GM23248 (cell line): ENCODE measurements at regions not wholly inside any gene's neighbourhood (a gene's known extent, or its start where the extent isn't known, plus 50 kb on each side); places are given as distances from the start of the nearest gene placed in this dataset.

Experiments
- DNase-seq: peaks from one replicate; pipeline ENCODE4 v3.0.0-alpha.2; 2015
- H2AFZ ChIP-seq: fragments of 200-600 bp; sonication (generic); 2 replicates; pipeline ENCODE4 v1.6.1; 2016; ENCODE audit warnings: antibody characterized with exemption
- H3F3A ChIP-seq: fragments of 200-600 bp; sonication (generic); 2 replicates; pipeline ENCODE4 v1.6.1; 2016; ENCODE audit warnings: mild to moderate bottlenecking, antibody characterized with exemption, mixed run types; ENCODE audit not compliant: insufficient read depth
- H3K27ac ChIP-seq: fragments of 200-600 bp; sonication (generic); 2 replicates; pipeline ENCODE4 v1.5.1; 2016; ENCODE audit warnings: mild to moderate bottlenecking
- H3K27me3 ChIP-seq: fragments of 200-600 bp; sonication (generic); replicated peaks from 2 replicates; pipeline ENCODE4 v1.6.1; 2016; ENCODE audit warnings: mild to moderate bottlenecking; ENCODE audit not compliant: insufficient read depth
- H3K36me3 ChIP-seq: fragments of 200-600 bp; sonication (generic); 2 replicates; pipeline ENCODE4 v1.6.1; 2016; ENCODE audit warnings: low read depth, mild to moderate bottlenecking
- H3K4me1 ChIP-seq: fragments of 200-600 bp; sonication (generic); 2 replicates; pipeline ENCODE4 v1.6.1; 2016; ENCODE audit warnings: mild to moderate bottlenecking; ENCODE audit not compliant: insufficient read depth
- H3K4me2 ChIP-seq: fragments of 200-600 bp; sonication (generic); one replicate; pipeline ENCODE4 v1.6.1; 2016; ENCODE audit warnings: mild to moderate bottlenecking; ENCODE audit not compliant: unreplicated experiment
- H3K4me3 ChIP-seq: fragments of 200-600 bp; sonication (generic); 2 replicates; pipeline ENCODE4 v1.5.1; 2016; ENCODE audit warnings: mild to moderate bottlenecking
- H3K79me2 ChIP-seq: fragments of 200-600 bp; sonication (generic); 2 replicates; pipeline ENCODE4 v1.6.1; 2016; ENCODE audit warnings: mild to moderate bottlenecking; ENCODE audit not compliant: insufficient read depth
- H3K9ac ChIP-seq: fragments of 200-600 bp; sonication (generic); 2 replicates; pipeline ENCODE4 v1.6.1; 2016; ENCODE audit warnings: mild to moderate bottlenecking
- H3K9me2 ChIP-seq: fragments of 200-600 bp; sonication (generic); 2 replicates; pipeline ENCODE4 v1.6.1; 2016; ENCODE audit warnings: mixed run types, mild to moderate bottlenecking, moderate library complexity; ENCODE audit not compliant: insufficient read depth
- H3K9me3 ChIP-seq: fragments of 200-600 bp; sonication (generic); one replicate; pipeline ENCODE4 v1.6.1; 2017; ENCODE audit warnings: low read depth
- H4K20me1 ChIP-seq: fragments of 200-600 bp; sonication (generic); 2 replicates; pipeline ENCODE4 v1.6.0; 2016; ENCODE audit not compliant: insufficient read depth
- EZH2 ChIP-seq: fragments of 200-600 bp; sonication (generic); IDR thresholded peaks from 2 replicates; pipeline ENCODE4 v1.6.1; 2018; ENCODE audit warnings: antibody characterized with exemption, mild to moderate bottlenecking; ENCODE audit not compliant: insufficient read depth, poor library complexity, severe bottlenecking
- EZH2phosphoT487 ChIP-seq: fragments of 200-600 bp; sonication (generic); IDR thresholded peaks from 2 replicates; pipeline ENCODE4 v1.6.1; 2018; ENCODE audit warnings: antibody characterized with exemption, moderate library complexity, mild to moderate bottlenecking, low read depth; ENCODE audit not compliant: insufficient read depth
- WGBS, 2 experiments: methylation state at CpG; one replicate each; pipeline ENCODE4 v1.1.6; 2015 to 2017; ENCODE audit warnings: low lambda C conversion rate in 2 of 2, low coverage in 1 of 2; ENCODE audit errors: missing lambda C conversion rate in 2 of 2; 5-methylcytosine and 5-hydroxymethylcytosine counted together
- in situ Hi-C: fragments of 300-500 bp; cut with MboI; formaldehyde crosslinking; loops from 2 replicates; pipeline ENCODE4 v1.15.0; 2020

DNA sequence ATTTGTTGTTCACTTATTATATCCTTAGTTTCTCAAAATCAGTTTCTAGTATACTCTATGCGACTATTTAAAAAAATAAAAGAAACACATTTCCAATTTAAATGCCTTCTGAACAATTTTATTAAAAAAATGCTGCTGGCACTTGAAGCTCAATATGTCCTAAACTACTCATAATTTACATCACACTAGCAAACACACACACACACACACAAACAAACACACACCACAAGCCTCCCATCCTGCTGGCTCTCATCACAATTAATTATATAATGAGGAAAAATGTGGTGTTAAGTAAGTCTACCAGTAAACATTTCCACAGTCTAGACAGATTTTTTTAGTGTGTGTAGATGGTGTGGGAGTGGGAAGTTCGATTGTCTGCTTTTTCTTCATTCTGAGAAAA is 350.3 kb downstream of the AASDHPPT start:
- no peak for DNase-seq
- Histone ChIP-seq H3K27me3 (no peaks in the 10 kb centered on the region), H3K79me2 (no peaks in the 10 kb centered on the region), H3K9me2 (no peaks in the 10 kb centered on the region), H3K4me3 (no peak overlapping the region), H3K9me3 (no peaks in the 10 kb centered on the region), H3F3A (peaks cover 4% of the 10 kb centered on the region; the same call in 1 of the 2 replicates), H2AFZ (no peak overlapping the region), H3K4me1 (peaks cover 15% of the 10 kb centered on the region), H3K36me3 (no peaks in the 10 kb centered on the region), H3K27ac (no peak overlapping the region), H3K4me2 (no peak overlapping the region), H3K9ac (no peak overlapping the region), H4K20me1 (no peaks in the 10 kb centered on the region)
- WGBS, 2 experiments = 49 to 72% methylated on average over 2 of the region's 2 CpGs
- TF ChIP-seq EZH2phosphoT487 = no peak
- no peak for TF ChIP-seq EZH2
- in situ Hi-C loops = no loop called here

DNA sequence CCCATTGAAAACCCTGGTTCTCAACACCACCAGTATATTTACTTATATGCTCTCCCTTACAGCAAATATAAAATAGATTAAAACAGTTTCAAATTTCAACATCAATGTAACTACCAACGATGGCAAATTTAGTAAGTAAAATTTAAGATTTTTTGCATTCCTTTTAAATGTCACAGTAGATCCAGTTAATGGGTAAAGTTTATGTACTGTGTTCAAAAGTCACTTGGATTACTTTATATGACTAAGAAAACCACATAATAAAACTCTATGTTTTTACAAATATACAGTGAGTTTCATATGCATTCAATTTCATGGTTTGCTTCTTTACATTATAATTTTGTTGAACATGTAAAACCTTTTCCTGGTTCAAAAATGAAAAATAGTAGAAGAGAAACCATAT is 364.6 kb downstream of the AASDHPPT start:
- no peaks in the 10 kb centered on the region for H3K27me3 ChIP-seq
- no peak overlapping the region for H2AFZ ChIP-seq
- H4K20me1 ChIP-seq = no peaks in the 10 kb centered on the region
- no peak for TF ChIP-seq EZH2
- TF ChIP-seq EZH2phosphoT487 = no peak
- no peaks in the 10 kb centered on the region for H3F3A ChIP-seq
- no peaks in the 10 kb centered on the region for H3K9me3 ChIP-seq
- in situ Hi-C loops = no loop called here
- no peaks in the 10 kb centered on the region for H3K79me2 ChIP-seq
- H3K4me3 ChIP-seq = no peak overlapping the region
- H3K4me1 ChIP-seq = no peaks in the 10 kb centered on the region; the same call in 1 of the 2 replicates
- H3K9me2 ChIP-seq = no peaks in the 10 kb centered on the region
- WGBS, 2 experiments = 40% methylated on average over 1 of the region's 1 CpG
- H3K36me3 ChIP-seq = no peaks in the 10 kb centered on the region
- no peak for DNase-seq
- H3K9ac ChIP-seq = no peak overlapping the region
- no peak overlapping the region for H3K4me2 ChIP-seq
- no peak overlapping the region for H3K27ac ChIP-seq

DNA sequence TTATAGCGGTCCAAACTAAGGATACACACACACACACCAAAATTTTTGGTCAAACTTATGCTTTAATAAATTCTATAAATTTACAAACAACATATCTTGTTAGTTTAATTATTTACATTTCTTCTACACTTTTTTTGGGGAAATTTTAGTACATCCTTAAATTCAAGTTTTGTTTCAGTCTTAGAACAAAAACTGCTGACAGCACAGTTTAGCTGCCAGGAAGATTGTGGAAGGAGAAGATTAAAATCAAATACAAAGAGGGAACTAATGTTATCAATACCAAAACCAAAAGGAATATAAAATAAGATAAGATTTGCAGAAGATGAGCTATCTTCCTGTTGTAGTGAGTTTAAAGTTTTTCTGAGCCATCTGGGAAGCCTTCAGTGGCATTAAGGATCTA is 368.8 kb downstream of the AASDHPPT start:
- no peaks in the 10 kb centered on the region; the same call in 1 of the 2 replicates for H3K4me1 ChIP-seq
- no peaks in the 10 kb centered on the region for H3K79me2 ChIP-seq
- no peak for TF ChIP-seq EZH2
- no peak for TF ChIP-seq EZH2phosphoT487
- H4K20me1 ChIP-seq = no peaks in the 10 kb centered on the region
- H3K9me3 ChIP-seq = no peaks in the 10 kb centered on the region
- H2AFZ ChIP-seq = peak overlapping the region; percentile 16; the same call in 1 of the 2 replicates
- DNase-seq = no peak
- H3K9ac ChIP-seq = no peak overlapping the region
- WGBS, 2 experiments = 93 to 100% methylated on average over 1 of the region's 1 CpG
- H3F3A ChIP-seq = no peaks in the 10 kb centered on the region
- no peak overlapping the region for H3K4me3 ChIP-seq
- H3K36me3 ChIP-seq = no peaks in the 10 kb centered on the region
- no peak overlapping the region for H3K27ac ChIP-seq
- in situ Hi-C loops = no loop called here
- no peak overlapping the region for H3K4me2 ChIP-seq
- H3K9me2 ChIP-seq = no peaks in the 10 kb centered on the region
- no peaks in the 10 kb centered on the region for H3K27me3 ChIP-seq

GRCh38 chr11:106446955-106447354 is 369.5 kb downstream of the AASDHPPT start:
- Histone ChIP-seq H3K27me3 (no peaks in the 10 kb centered on the region), H3K9me3 (no peaks in the 10 kb centered on the region), H4K20me1 (no peaks in the 10 kb centered on the region), H2AFZ (peak overlapping the region; percentile 16; the same call in 1 of the 2 replicates), H3K36me3 (no peaks in the 10 kb centered on the region), H3F3A (no peaks in the 10 kb centered on the region), H3K4me2 (no peak overlapping the region), H3K27ac (no peak overlapping the region), H3K9ac (no peak overlapping the region), H3K4me1 (no peaks in the 10 kb centered on the region; the same call in 1 of the 2 replicates), H3K4me3 (no peak overlapping the region), H3K9me2 (no peaks in the 10 kb centered on the region), H3K79me2 (no peaks in the 10 kb centered on the region)
- in situ Hi-C loops = no loop called here
- WGBS, 2 experiments = 61 to 68% methylated on average over 4 of the region's 4 CpGs
- no peak for DNase-seq
- TF ChIP-seq EZH2 (no peak), EZH2phosphoT487 (no peak)
